ENCODE measurements at regions not wholly inside any gene's neighbourhood (a gene's known extent, or its start where the extent isn't known, plus 50 kb on each side); places are given as distances from the start of the nearest gene placed in this dataset.

- Mint-ChIP-seq H3K27me3 (no peaks in the 10 kb centered on the region), H3K4me3 (no peak overlapping the region), H3K4me1 (no peaks in the 10 kb centered on the region), H3K9me3 (ENCODE audit: insufficient read depth) (no peaks in the 10 kb centered on the region), H3K27ac (no peak overlapping the region)
- no peaks in the 10 kb centered on the region for H3K27me3 ChIP-seq (replicated peaks in 1 of 4; ENCODE audit: control extremely low read depth in 1 of 4, control insufficient read depth in 3 of 4, insufficient read depth in 4 of 4, low read length in 3 of 4)
- no peak for TF ChIP-seq CTCF (IDR thresholded peaks at IDR 0.05)
- TF ChIP-seq EZH2 (IDR thresholded peaks at IDR 0.05; ENCODE audit: borderline replicate concordance, insufficient read depth, low read depth, low read length, poor library complexity, severe bottlenecking): no peak
- no peak overlapping the region for H3K9ac ChIP-seq (ENCODE audit: low read length)
- H3K4me3 ChIP-seq (ENCODE audit: control extremely low read depth in 1 of 5, extremely low read depth in 1 of 5, insufficient read depth in 1 of 5, low read depth in 2 of 5, low read length in 4 of 5): no peak overlapping the region
- no peaks in the 10 kb centered on the region for H3K4me1 ChIP-seq (ENCODE audit: control insufficient read depth in 2 of 2, insufficient read depth in 2 of 2, low read length in 2 of 2)
- no peak for ATAC-seq (ENCODE audit: low read depth)
- no peak for DNase-seq
- no peaks in the 10 kb centered on the region for H3K36me3 ChIP-seq (replicated peaks in 1 of 2; ENCODE audit: control extremely low read depth in 1 of 2, control insufficient read depth in 1 of 2, extremely low read depth in 1 of 2, insufficient read depth in 2 of 2, low read length in 1 of 2)
- WGBS (ENCODE audit: insufficient coverage): no CpG with 5 or more reads among the region's 2 CpGs
- intact Hi-C loops (cut with micrococcal nuclease): no loop called here
- no peaks in the 10 kb centered on the region for H3K9me3 ChIP-seq (ENCODE audit: control extremely low read depth in 1 of 3, control insufficient read depth in 2 of 3, insufficient read depth in 1 of 3, low read length in 2 of 3)
- no peaks in the 10 kb centered on the region for H4K20me1 ChIP-seq (ENCODE audit: control insufficient read depth, insufficient read depth, low read length, poor library complexity, severe bottlenecking)
- CTCF ChIA-PET: no interaction called here
- POLR2A ChIA-PET: no interaction called here
- H3K27ac ChIP-seq (ENCODE audit: low read length in 2 of 2): no peak overlapping the region
- no peak overlapping the region for H3K4me2 ChIP-seq (replicated peaks; ENCODE audit: low read depth, low read length, poor library complexity, severe bottlenecking)
- no peak overlapping the region for H2AFZ ChIP-seq (ENCODE audit: insufficient read depth, low read depth, low read length, poor library complexity, severe bottlenecking)
- no peaks in the 10 kb centered on the region for H3K79me2 ChIP-seq (ENCODE audit: control insufficient read depth, insufficient read depth, low read length)
These were observed 438.6 kb downstream of the ZEB2 start for GRCh38 chr2:144081272-144081671.

DNA sequence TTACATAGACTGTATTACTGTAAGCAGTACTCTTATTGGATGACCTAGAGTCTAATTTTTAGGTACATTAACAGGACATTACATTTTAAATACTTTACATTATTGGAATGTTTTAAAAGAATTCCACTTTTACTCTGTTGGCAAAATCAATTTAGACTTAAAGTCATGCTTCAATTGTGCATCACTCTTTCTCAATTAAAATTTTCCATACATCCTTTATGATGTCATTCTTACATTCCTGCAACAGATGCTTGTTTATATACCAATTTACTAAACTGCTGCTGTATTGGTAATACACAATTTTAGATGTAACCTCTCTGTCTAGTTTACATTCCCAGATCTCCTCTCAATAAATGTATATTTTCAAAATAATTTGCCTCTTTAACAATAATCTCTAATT, 440.1 kb downstream of the ZEB2 start:
- Histone ChIP-seq H3K79me2 (ENCODE audit: control insufficient read depth, insufficient read depth, low read length) (no peaks in the 10 kb centered on the region), H3K9me3 (ENCODE audit: control extremely low read depth in 1 of 3, control insufficient read depth in 2 of 3, insufficient read depth in 1 of 3, low read length in 2 of 3) (no peaks in the 10 kb centered on the region), H3K4me1 (ENCODE audit: control insufficient read depth in 2 of 2, insufficient read depth in 2 of 2, low read length in 2 of 2) (no peaks in the 10 kb centered on the region), H3K9ac (ENCODE audit: low read length) (no peak overlapping the region), H3K27me3 (replicated peaks in 1 of 4; ENCODE audit: control extremely low read depth in 1 of 4, control insufficient read depth in 3 of 4, insufficient read depth in 4 of 4, low read length in 3 of 4) (no peaks in the 10 kb centered on the region), H2AFZ (ENCODE audit: insufficient read depth, low read depth, low read length, poor library complexity, severe bottlenecking) (no peak overlapping the region), H4K20me1 (ENCODE audit: control insufficient read depth, insufficient read depth, low read length, poor library complexity, severe bottlenecking) (no peaks in the 10 kb centered on the region), H3K27ac (ENCODE audit: low read length in 2 of 2) (no peak overlapping the region), H3K36me3 (replicated peaks in 1 of 2; ENCODE audit: control extremely low read depth in 1 of 2, control insufficient read depth in 1 of 2, extremely low read depth in 1 of 2, insufficient read depth in 2 of 2, low read length in 1 of 2) (no peaks in the 10 kb centered on the region), H3K4me3 (ENCODE audit: control extremely low read depth in 1 of 5, extremely low read depth in 1 of 5, insufficient read depth in 1 of 5, low read depth in 2 of 5, low read length in 4 of 5) (no peak overlapping the region), H3K4me2 (replicated peaks; ENCODE audit: low read depth, low read length, poor library complexity, severe bottlenecking) (no peak overlapping the region)
- Mint-ChIP-seq H3K4me3 (no peak overlapping the region), H3K27me3 (no peaks in the 10 kb centered on the region), H3K4me1 (no peaks in the 10 kb centered on the region), H3K27ac (no peak overlapping the region), H3K9me3 (ENCODE audit: insufficient read depth) (no peaks in the 10 kb centered on the region)
- POLR2A ChIA-PET: no interaction called here
- DNase-seq (no peak), ATAC-seq (ENCODE audit: low read depth) (no peak)
- intact Hi-C loops (cut with micrococcal nuclease): no loop called here
- CTCF ChIA-PET: no interaction called here
- TF ChIP-seq EZH2 (IDR thresholded peaks at IDR 0.05; ENCODE audit: borderline replicate concordance, insufficient read depth, low read depth, low read length, poor library complexity, severe bottlenecking) (no peak), CTCF (IDR thresholded peaks at IDR 0.05) (no peak)
